ENCODE measurements at regions not wholly inside any gene's neighbourhood (a gene's known extent, or its start where the extent isn't known, plus 50 kb on each side); places are given as distances from the start of the nearest gene placed in this dataset.

GRCh38 chr7:106793015-106793975, 71.8 kb upstream of the PIK3CG start:
- TF ChIP-seq EZH2phosphoT487 (IDR thresholded peaks at IDR 0.05; ENCODE audit: borderline replicate concordance): no peak
- peak; percentile 88 for TF ChIP-seq CTCF (conservative IDR thresholded peaks at IDR 0.05; ENCODE audit: low read length)
- no peak overlapping the region for H2AFZ ChIP-seq (ENCODE audit: low read length)

DNA sequence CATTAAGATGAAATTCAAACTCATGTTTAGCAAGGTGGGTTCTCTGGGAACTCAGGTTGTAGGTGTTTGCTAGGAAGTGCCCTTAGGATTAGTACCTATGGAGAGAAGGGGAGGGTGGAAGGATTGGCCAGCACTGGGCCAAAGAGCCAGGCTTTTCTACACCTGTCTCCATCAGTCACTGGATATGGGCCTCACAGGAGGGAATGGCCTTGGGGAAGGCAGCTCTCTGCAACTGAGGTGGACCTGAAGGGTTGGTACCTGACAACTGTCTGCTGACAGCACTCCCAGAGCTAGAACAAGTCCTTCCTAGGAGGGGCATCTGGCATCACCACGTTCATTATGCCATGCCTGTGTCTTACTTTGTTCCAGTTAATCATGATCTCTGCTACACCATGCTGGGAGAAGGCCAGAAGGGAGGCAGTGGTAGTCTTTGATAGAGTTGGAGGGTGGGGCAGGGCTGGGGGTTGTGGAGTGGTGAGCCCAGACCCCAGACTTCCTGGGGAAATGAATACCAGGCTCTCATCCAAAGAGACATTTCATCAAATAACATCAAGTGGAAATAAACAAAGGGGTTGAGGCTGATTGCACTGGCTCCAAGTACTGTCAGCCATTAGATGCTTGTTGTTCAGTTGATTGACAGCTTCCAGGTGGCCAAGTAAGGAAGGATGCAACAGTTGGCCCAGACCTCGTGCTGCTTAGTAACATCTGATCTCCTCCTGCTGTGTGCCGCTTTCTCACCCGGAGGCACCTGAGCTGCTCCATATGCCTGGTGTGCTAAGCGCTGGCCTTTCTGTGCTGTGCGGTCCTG, 70.6 kb upstream of the PIK3CG start:
- Histone ChIP-seq H3K27me3 (ENCODE audit: insufficient read depth, low read length, poor library complexity, severe bottlenecking) (no peaks in the 10 kb centered on the region), H3K9me2 (replicated peaks; ENCODE audit: low read depth, low read length) (no peaks in the 10 kb centered on the region), H3F3A (ENCODE audit: low read depth) (no peaks in the 10 kb centered on the region), H3K9ac (ENCODE audit: low read depth, low read length, poor library complexity, severe bottlenecking) (no peak overlapping the region), H3K4me3 (ENCODE audit: low read length, poor library complexity, severe bottlenecking) (no peak overlapping the region), H3K36me3 (ENCODE audit: insufficient read depth, low read length) (no peaks in the 10 kb centered on the region), H3K9me3 (ENCODE audit: insufficient read depth, low read depth, low read length) (no peaks in the 10 kb centered on the region; the same call in 1 of the 2 replicates), H3K4me2 (ENCODE audit: low read depth, low read length, poor library complexity, severe bottlenecking) (no peak overlapping the region), H4K20me1 (ENCODE audit: insufficient read depth, low read length, poor library complexity, severe bottlenecking) (no peaks in the 10 kb centered on the region), H2AFZ (ENCODE audit: low read length) (no peak overlapping the region), H3K4me1 (ENCODE audit: insufficient read depth, low read length, poor library complexity, severe bottlenecking) (no peaks in the 10 kb centered on the region), H3K79me2 (ENCODE audit: insufficient read depth, low read length) (no peaks in the 10 kb centered on the region)
- TF ChIP-seq CTCF (conservative IDR thresholded peaks at IDR 0.05; ENCODE audit: low read length): no peak

More at GRCh38 chr7:106793015-106793975, 71.8 kb upstream of the PIK3CG start:
- Histone ChIP-seq H3K27me3 (ENCODE audit: insufficient read depth, low read length, poor library complexity, severe bottlenecking) (no peaks in the 10 kb centered on the region), H4K20me1 (ENCODE audit: insufficient read depth, low read length, poor library complexity, severe bottlenecking) (no peaks in the 10 kb centered on the region), H3K4me1 (ENCODE audit: insufficient read depth, low read length, poor library complexity, severe bottlenecking) (no peaks in the 10 kb centered on the region), H3K4me2 (ENCODE audit: low read depth, low read length, poor library complexity, severe bottlenecking) (no peak overlapping the region), H3K9me3 (ENCODE audit: insufficient read depth, low read depth, low read length) (no peaks in the 10 kb centered on the region; the same call in 1 of the 2 replicates), H3K4me3 (ENCODE audit: low read length, poor library complexity, severe bottlenecking) (no peak overlapping the region), H3K9ac (ENCODE audit: low read depth, low read length, poor library complexity, severe bottlenecking) (no peak overlapping the region), H3F3A (ENCODE audit: low read depth) (no peaks in the 10 kb centered on the region), H3K36me3 (ENCODE audit: insufficient read depth, low read length) (no peaks in the 10 kb centered on the region), H3K79me2 (ENCODE audit: insufficient read depth, low read length) (no peaks in the 10 kb centered on the region), H3K9me2 (replicated peaks; ENCODE audit: low read depth, low read length) (no peaks in the 10 kb centered on the region)

GRCh38 chr7:106795084-106795876, 69.8 kb upstream of the PIK3CG start:
- H3K9ac ChIP-seq (ENCODE audit: low read depth, low read length, poor library complexity, severe bottlenecking): no peak overlapping the region
- no peaks in the 10 kb centered on the region for H3F3A ChIP-seq (ENCODE audit: low read depth)
- TF ChIP-seq EZH2phosphoT487 (IDR thresholded peaks at IDR 0.05; ENCODE audit: borderline replicate concordance) (no peak), CTCF (conservative IDR thresholded peaks at IDR 0.05; ENCODE audit: low read length) (no peak)
- no peaks in the 10 kb centered on the region for H3K4me1 ChIP-seq (ENCODE audit: insufficient read depth, low read length, poor library complexity, severe bottlenecking)
- no peaks in the 10 kb centered on the region for H3K27me3 ChIP-seq (ENCODE audit: insufficient read depth, low read length, poor library complexity, severe bottlenecking)
- no peaks in the 10 kb centered on the region for H3K36me3 ChIP-seq (ENCODE audit: insufficient read depth, low read length)
- no peak overlapping the region for H3K4me3 ChIP-seq (ENCODE audit: low read length, poor library complexity, severe bottlenecking)
- no peaks in the 10 kb centered on the region for H3K79me2 ChIP-seq (ENCODE audit: insufficient read depth, low read length)
- H4K20me1 ChIP-seq (ENCODE audit: insufficient read depth, low read length, poor library complexity, severe bottlenecking): no peaks in the 10 kb centered on the region
- H3K9me2 ChIP-seq (replicated peaks; ENCODE audit: low read depth, low read length): no peaks in the 10 kb centered on the region
- no peak overlapping the region for H3K4me2 ChIP-seq (ENCODE audit: low read depth, low read length, poor library complexity, severe bottlenecking)
- no peaks in the 10 kb centered on the region; the same call in 1 of the 2 replicates for H3K9me3 ChIP-seq (ENCODE audit: insufficient read depth, low read depth, low read length)
- H2AFZ ChIP-seq (ENCODE audit: low read length): no peak overlapping the region

All from Loucy (cell line).